Mucosa of descending colon (tissue), 3 donors: ENCODE measurements at regions not wholly inside any gene's neighbourhood (a gene's known extent, or its start where the extent isn't known, plus 50 kb on each side); places are given as distances from the start of the nearest gene placed in this dataset.

ENCODE experiments used
- ATAC-seq: fragments of 200-7000 bp; cut with Tn5 transposase; one replicate; pipeline ENCODE4 v1.9.1; 2020; ENCODE audit warnings: mild to moderate bottlenecking, moderate library complexity
- DNase-seq, 3 donors: peaks; one replicate each; pipeline ENCODE4 v3.0.0-alpha.2; 2020
- H3K36me3 ChIP-seq: fragments of 200-600 bp; one replicate; pipeline ENCODE4 v1.8.0; 2021; ENCODE audit warnings: low read depth, mild to moderate bottlenecking
- H3K4me1 ChIP-seq: fragments of 200-600 bp; one replicate; pipeline ENCODE4 v1.8.0; 2021; ENCODE audit warnings: low read depth, mild to moderate bottlenecking
- H3K4me3 ChIP-seq: fragments of 200-600 bp; one replicate; pipeline ENCODE4 v1.8.0; 2021; ENCODE audit warnings: mild to moderate bottlenecking
- H3K9me3 ChIP-seq: fragments of 200-600 bp; one replicate; pipeline ENCODE4 v1.8.0; 2021; ENCODE audit warnings: mild to moderate bottlenecking
- CTCF ChIP-seq: fragments of 200-600 bp; IDR thresholded peaks from one replicate; pipeline ENCODE4 v1.8.0; 2022; ENCODE audit warnings: antibody characterized with exemption, mild to moderate bottlenecking
- intact Hi-C, 2 donors: fragments of 100-400 bp; cut with DNase I in 1 of 2; cut with micrococcal nuclease in 1 of 2; formaldehyde crosslinking; loops; one replicate each; pipeline versions ENCODE4 v1.11.0 to v1.11.1; 2022; cut with DNase I, micrococcal nuclease
- donor health status: DM: no; HTN: no; CAD: no; lungs with moderate emphysema.
- donor health status: DM: no; HTN: no; CAD: no.
- donor health status: DM: no; HTN: yes; CAD: no.

GRCh38 chr11:29327891-29328290 is 688.9 kb downstream of the KCNA4 start:
- TF ChIP-seq CTCF = no peak

GRCh38 chr11:29326757-29327156 is 690.1 kb downstream of the KCNA4 start:
- H3K9me3 ChIP-seq = no peaks in the 10 kb centered on the region
- ATAC-seq = no peak
- H3K4me3 ChIP-seq = no peak overlapping the region
- H3K4me1 ChIP-seq = no peaks in the 10 kb centered on the region
- DNase-seq = no peak
- TF ChIP-seq CTCF = no peak
- intact Hi-C loops = no loop called here
- H3K36me3 ChIP-seq = no peaks in the 10 kb centered on the region

More at GRCh38 chr11:29327891-29328290, 688.9 kb downstream of the KCNA4 start:
- DNase-seq = no peak
- Histone ChIP-seq H3K4me1 (no peaks in the 10 kb centered on the region), H3K9me3 (no peaks in the 10 kb centered on the region), H3K36me3 (no peaks in the 10 kb centered on the region), H3K4me3 (no peak overlapping the region)
- intact Hi-C loops = no loop called here
- ATAC-seq = no peak

- H3K4me1 ChIP-seq = no peaks in the 10 kb centered on the region
- ATAC-seq (no peak), DNase-seq (no peak)
- no peaks in the 10 kb centered on the region for H3K9me3 ChIP-seq
- no peak overlapping the region for H3K4me3 ChIP-seq
- no peak for TF ChIP-seq CTCF
- intact Hi-C loops = no loop called here
- no peaks in the 10 kb centered on the region for H3K36me3 ChIP-seq
These were observed 692.5 kb downstream of the KCNA4 start for GRCh38 chr11:29324328-29324727.

GRCh38 chr11:29321293-29322132 is 695.3 kb downstream of the KCNA4 start:
- H3K36me3 ChIP-seq = no peaks in the 10 kb centered on the region
- no peak overlapping the region for H3K4me3 ChIP-seq
- ATAC-seq (no peak), DNase-seq (no peak)
- TF ChIP-seq CTCF = no peak
- intact Hi-C loops = no loop called here
- no peaks in the 10 kb centered on the region for H3K4me1 ChIP-seq
- H3K9me3 ChIP-seq = no peaks in the 10 kb centered on the region

GRCh38 chr11:29320196-29320595 is 696.6 kb downstream of the KCNA4 start:
- H3K36me3 ChIP-seq = no peaks in the 10 kb centered on the region
- H3K4me1 ChIP-seq = no peaks in the 10 kb centered on the region
- H3K4me3 ChIP-seq = no peak overlapping the region
- no peak for TF ChIP-seq CTCF
- DNase-seq (no peak), ATAC-seq (no peak)
- intact Hi-C loops = no loop called here
- no peaks in the 10 kb centered on the region for H3K9me3 ChIP-seq
